Brain pericyte (primary cell): ENCODE measurements at regions not wholly inside any gene's neighbourhood (a gene's known extent, or its start where the extent isn't known, plus 50 kb on each side); places are given as distances from the start of the nearest gene placed in this dataset.
A peak's percentile ranks its signal among the peaks of the same experiment; 100 is the strongest.
"Not testable (repeated sequence)": the region's sequence is repeated elsewhere in the genome, so short reads cannot be mapped to it uniquely, and the experiment has no call there.

Source experiments
- DNase-seq: peaks from one replicate; pipeline ENCODE4 v3.0.0-alpha.2; 2012; ENCODE audit warnings: low read depth, low spot score

DNA sequence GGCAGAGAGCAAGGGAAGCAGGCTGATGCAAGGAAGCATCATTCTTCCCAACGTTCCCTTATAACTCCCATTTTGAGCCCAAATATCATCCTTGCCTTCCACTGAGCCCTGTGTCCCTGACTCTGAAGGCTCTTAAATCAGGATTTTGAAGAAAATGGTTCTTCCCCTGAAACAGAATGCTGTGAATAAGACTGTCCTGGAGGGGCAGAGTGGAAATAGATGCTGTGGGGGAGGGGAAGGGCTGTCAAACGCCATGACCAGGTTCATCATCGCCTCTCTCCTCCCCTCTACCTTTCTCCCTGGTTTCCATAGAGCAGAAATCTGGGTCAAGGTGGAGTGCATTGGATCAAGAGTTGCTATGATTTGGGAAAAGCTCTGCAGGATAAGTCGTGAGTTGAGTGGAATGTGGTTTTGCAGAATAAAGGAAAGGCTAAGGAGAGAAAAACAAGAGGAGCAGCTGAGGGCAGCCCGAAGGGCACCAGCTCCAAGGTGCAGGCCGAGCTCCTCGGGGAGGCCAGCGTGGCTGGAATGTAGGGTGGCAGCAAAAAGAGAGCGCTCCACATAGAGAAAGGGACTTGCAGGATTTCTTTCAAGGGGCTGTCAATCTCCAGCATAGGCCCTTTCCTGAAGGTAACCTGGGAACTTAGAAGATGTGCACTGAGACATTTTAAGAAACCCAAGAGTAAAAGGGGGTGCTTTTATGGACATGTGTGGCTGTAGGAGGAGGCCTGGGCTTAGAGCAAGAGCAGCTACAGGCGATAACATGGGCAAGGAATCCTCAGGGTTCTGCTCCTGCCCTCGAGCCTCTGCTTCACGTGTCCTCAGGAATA lies 120.8 kb upstream of the CDYL start:
- DNase-seq: no peak

DNA sequence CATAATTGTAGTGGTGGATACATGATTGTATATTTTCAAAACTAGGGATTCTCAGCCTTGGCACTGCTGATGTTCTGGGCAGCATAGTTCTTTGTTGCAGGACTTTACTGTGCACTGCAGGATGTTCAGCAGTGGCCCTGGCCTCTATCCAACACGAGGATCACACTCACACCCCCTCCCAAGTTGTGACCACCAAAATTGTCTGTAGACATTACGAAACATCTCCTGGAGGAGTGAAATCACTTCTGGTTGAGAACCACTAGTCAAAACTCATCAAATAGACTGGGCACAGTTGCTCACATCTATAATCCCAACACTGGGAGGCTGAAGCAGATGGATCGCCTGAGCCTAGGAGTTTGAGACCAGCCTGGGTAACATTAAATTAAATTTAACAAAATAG lies 123.1 kb upstream of the CDYL start:
- no peak for DNase-seq

DNA sequence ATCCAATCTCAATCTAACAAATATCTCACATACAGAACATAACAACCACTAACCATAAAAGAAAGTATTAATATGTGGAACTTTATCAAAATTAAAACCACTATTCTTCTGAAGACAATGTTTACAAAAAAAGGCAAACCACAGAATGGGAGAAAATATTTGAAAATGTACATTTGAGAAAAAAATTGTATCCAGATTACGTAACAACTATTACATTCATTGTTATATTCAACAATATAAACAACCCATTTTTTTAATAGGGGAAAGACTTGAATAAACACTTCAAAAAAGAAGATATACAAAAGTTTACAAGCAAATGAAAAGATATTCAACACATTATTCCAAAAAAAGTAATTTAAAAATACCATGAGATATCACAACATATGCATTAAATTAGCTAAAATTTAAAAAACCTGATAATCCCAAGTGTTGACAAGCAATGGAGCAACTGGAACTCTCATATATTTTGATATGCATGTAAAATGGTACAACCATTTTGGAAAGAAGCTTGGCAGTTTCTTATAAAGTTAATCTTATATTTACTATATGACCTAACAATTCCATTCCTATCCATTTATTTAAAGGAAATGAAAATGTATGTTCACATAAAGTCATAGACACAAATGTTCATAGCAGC lies 124.3 kb upstream of the CDYL start:
- no peak for DNase-seq

DNA sequence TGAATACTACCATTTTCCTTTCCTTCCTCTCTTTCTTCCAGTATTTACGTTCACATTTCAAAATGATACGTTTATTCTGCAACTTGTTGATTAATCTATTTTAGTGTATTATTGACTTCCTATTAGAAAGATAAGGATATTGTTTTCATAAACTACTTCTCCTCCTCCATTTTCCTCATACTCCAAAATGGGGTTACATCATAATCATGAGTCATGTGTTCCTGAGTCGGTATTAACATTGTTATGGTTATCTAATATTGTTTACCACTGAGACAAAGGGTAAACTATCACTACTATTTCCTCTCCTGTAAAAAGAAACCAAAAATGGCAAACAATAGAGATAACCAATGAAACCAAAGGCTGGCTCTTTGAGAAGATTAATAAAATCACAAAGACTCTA lies 126.5 kb upstream of the CDYL start:
- no peak for DNase-seq

DNA sequence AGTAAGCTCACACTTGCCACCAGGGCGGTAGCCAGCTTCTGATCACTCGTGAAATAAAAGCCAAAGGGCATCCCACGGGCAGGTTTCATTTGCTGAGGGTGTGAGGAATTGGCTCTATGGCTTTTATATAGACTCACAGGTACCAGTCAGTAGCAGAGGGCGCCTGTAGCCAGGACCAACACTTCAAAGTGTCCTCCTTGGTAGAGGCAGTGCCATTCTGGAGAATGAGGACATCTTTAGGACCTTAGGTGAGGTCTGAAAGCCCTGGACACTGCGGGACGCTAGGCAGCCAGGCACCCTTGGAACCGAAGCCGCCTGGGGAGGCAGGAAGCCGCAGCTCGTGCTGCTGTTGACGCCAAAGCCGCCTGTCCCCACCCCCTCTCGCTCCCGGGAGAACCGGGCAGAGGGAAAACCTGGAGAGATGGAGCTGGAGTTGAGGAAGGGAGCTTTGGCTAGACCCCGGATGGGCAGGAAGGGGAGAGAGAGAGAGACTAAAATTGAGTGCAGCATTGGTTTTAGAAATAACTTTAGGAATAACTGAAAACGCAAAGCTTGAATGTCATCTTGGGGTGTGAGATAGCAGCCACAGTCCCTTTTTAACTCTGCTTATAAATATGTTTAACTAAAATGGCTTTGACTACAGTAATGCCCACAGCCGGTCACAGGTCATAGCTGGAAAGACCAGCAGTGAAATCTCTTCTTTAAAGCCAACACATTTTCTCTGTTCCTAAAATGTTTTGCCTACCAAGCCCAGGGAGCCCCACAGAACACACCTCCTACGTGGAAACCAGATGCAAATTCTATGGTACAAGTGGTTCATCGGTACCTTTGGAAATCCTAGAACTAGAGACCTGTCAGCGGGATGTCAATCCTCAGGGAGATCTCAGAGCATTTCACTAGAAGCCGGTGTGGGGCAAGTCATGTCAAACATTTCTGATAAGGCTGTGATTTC lies 128.5 kb upstream of the CDYL start:
- DNase-seq: peak; percentile 59

DNA sequence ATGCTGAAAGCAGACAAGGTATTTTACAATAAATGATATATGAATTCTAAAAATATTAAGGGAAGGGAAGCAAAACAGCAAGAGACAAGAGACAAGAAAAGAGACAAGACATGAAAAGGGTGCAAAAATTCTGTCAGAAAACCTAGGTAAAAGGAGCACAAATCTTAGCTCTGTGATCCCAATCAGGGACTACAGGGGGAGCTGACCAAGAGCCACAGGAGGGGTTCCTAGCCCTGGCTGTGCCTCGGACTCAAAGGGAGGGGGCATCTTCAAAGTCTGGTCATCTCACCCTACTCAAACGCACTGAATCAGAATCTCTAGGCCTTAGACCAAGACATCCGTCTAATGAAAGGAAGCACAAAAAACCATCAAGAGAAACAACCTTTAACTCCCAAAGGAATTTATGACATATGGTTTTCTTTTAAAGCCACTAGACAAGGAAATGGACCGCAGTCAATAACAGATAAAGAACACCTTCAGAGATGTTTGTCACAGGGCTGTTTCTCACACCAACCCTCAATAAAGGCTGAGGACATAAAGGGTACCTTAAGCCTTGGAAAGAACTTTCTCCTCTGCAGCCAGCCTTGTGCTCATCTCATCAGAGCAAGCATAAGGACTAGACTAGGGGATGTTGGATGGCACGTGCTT lies 130.4 kb upstream of the CDYL start:
- no peak for DNase-seq

DNA sequence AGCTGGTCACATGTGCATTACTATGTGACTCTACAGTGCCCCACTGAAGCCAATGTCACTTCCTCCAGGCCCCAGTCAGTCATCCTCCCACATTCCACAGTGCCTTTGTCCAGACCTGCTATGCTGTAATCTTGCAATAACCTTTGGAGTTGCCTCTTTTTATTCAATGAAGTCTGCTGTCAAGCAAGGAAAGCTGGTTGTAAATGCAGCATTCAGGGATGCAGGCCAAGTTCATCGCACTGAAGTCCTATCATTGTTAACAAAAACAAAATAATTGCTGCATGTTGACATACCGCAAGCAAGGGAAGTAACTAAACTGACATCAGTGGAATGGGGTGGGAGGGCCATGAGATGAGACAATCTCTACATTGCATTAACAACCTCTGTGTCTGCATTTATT lies 131.2 kb upstream of the CDYL start:
- DNase-seq: no peak

DNA sequence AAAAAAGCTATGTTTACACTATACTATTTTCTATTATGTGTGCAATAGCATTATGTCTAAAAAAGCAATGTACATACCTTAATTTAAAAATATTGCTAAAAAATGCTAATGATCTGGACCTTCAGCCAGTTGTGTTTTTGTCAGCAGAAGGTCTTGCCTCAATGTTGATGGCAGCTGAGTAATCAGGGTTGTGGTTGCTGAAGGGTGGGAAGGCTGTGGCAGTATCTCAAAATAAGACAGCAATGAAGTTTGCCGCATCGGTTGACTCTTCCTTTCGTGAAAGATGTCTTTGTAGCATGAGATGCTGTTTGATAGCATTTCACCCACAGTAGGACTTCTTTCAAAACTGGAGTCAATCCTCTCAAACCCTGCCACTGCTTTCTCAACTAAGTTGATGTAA lies 134.7 kb upstream of the CDYL start:
- no peak for DNase-seq

DNA sequence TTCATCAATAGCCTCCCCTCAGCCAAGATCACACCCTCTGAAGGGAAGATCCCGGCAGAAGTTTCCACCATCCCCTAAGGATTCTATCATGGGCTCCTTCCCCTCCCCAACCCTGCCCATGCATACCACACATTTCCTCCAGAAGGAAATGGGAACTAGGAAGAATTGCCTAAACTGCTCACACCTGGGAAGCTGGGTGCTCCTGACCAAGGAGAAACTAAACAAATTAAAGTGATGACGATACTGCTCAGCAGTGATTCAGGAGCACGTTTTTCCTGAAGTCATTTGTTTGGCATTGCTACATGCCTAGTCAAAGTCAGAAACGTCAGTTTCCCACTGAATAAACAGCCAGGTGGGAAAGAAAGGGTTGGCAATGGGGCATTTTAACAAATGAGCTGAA lies 136.1 kb upstream of the CDYL start:
- no peak for DNase-seq

DNA sequence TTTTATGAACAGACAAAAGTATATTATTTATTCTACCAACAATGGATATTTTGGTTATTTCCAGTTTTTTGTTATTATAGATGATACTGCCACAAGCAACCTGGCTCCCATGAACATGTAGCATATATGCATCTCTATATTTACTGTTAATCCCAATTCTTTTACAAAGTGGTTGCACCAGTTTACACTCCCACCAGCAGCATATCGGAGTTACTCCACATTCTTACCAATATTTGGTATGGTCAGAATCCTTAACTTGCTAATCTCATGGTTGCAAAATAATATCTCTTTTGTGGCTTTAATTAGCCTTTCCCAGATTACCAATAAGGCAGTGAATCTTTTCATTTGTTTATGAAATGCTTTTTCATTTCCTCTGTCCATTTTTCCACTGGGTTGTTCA lies 137.6 kb upstream of the CDYL start:
- DNase-seq: no peak

DNA sequence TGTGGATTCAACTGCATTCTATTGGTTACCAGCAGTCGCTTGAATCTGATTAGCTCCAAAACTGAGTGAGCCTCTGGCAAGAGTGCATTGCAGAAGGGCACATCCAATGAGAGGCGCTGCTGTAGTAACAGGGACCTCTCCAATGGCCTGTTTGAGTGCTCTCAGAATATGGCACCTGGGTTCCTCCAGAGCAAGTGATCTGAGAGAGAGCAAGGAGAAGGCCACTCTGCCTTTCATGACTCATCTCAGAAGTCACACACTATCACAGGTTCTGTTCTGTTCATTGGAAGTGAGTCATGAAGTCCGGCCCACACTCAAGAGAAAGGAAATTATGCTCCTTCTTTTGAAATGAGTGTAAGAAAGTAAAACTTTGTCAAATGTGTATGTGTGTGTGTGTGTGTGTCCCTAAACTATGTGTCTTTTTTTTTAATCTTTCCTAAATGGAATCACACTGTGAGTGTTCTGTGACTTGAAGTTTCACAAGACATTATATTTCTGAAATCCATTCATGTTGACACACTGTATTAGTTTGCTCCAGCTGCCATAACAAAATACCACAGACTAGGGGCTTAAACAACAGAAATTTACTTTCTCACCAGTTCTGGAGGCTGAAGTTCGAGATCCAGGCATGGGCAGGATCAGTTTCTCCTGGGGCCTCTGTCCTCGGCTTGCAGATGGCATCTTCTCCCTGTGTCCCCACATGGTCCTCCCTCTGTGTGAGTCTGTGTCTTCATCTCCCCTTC lies 138.3 kb upstream of the CDYL start:
- no peak for DNase-seq

DNA sequence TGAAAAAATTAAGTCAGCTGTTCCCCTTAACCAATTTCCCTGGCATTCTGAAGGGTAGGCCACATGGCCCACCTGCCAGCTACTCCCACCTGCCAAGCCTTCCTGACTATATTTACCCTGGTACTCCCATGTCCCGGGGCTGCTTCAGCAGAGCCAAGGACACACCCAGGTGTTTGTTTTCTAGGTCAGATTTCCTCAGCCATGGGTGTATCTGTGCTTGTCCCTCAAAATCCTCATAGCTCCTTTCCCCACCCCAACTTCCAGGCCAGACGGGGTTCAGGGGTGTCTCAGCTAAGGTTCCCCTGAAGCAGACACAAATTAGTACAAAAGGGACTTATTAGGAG lies 139.4 kb upstream of the CDYL start:
- no peak for DNase-seq

DNA sequence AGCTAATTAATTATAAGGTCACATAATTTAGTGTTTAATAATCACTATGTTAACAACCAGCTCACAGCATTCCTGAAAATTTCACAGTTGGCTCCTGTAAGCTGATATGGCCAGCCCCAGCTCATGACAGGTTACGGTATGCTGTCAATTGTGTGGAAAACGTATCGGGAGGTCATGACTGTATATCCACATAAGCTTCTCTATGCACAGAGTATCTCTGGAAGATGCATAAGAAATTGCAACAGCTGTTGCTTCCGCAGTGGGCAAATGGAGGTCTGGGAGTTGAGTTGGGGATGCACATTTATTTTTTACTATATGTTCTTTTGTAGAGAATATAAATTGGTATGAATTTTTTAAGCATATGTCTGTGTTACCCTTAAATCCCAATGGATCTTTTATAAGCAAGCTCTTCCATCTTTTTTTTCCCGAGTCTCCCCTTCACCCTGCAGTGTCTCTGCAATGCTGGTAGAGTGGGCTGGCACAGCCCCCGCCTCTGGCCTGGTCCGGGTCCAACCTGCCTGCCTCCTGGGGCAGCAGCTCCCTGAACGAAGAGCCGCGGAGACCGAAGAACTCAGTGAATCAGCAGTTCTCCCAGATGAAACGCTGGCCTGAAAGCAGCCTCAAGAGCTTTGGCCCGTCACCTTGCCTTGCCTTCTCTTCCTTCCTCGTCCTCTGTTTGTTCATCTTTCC lies 139.9 kb upstream of the CDYL start:
- DNase-seq: no peak

DNA sequence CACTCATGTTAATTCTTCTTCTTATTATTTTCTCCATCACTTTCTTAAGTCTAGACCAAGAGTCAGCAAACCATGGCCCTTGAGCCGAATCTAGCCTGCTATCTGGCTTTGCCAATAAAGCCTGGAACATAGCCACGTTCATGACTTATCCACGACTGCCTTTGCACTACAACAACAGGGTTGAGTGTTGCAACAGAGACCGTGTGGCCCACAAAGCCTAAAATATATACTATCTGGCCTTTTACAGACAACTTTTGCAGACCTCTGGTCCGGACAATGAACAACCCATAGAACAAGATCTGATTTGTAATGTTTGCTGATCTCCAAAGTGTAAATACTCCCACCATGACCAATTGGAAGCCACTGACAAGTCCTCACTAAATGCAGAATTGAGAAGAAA lies 140.5 kb upstream of the CDYL start:
- no peak for DNase-seq

DNA sequence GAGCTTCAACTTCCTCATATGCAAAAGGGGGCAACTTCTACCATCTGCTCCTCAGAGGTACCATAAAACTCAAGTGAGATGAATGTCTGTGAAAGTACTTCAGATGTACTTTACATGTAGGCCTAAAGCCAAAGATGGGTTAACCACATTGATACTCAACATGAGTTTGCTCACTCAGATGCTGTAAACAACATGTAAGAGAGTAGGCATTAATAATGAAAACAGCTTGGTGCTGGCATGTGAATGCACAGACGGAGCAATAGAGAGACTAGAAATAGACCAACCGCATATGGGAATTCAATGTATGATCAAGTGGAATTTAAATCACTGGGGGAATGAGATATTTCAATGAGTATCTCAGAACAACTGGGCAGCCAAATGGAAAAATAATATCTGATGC lies 143.8 kb upstream of the CDYL start:
- no peak for DNase-seq

DNA sequence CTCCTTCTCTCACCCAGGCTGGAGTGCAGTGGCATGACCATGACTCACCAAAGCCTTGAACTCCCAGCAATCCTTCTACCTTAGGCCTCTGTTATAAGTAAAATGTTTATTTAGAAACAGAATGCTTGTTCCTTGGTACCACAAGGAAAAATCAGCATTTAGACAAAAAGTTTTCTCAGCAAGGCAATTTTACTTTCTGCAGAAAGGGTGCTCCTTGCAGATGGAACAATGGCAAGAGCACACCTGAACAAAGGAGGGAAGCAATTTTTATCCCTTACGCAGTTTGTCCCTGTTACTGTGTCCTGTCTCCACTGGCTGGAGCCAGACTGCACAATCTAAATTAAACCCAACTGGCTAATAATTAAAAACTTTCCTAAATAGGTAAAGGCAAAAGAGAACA lies 146.4 kb upstream of the CDYL start:
- not testable (repeated sequence) for DNase-seq

DNA sequence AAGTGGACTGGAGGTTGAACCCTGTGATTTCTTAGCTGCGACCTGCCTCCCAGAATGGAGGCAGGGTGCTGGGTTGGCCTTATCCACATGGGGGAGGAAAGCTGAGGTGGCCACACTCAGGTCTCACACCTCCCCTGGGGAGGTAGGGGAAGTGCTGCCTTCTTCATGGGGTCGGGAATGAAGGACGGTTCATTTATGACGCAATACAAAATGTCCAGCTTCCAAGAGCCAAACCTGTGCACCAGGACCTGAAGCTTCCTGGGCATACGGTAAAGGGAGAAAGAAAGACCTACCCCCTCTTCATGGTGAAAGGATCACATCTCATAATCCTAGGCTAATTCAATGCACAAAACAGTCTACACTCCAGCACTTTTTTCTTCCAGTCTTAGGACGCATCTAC lies 150.6 kb upstream of the CDYL start:
- no peak for DNase-seq

DNA sequence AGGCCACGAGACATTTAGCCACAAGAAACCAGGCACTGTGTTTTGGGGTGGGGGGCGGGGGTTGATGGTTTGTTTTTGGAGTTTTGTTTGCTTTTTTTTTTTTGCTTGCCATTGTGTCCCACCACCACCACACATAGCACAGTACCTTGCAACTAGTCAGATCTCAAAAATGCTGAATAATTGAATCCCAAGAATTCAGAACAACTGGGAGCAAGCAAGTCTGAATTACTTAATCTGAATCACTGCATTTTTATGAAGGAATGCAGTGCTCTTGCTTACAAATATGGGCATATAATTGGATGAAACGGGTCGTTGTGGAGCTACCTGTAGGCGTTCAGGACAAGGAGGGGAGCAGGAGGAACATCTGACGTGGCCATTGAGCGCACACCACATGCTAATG lies 151.5 kb upstream of the CDYL start:
- no peak for DNase-seq

DNA sequence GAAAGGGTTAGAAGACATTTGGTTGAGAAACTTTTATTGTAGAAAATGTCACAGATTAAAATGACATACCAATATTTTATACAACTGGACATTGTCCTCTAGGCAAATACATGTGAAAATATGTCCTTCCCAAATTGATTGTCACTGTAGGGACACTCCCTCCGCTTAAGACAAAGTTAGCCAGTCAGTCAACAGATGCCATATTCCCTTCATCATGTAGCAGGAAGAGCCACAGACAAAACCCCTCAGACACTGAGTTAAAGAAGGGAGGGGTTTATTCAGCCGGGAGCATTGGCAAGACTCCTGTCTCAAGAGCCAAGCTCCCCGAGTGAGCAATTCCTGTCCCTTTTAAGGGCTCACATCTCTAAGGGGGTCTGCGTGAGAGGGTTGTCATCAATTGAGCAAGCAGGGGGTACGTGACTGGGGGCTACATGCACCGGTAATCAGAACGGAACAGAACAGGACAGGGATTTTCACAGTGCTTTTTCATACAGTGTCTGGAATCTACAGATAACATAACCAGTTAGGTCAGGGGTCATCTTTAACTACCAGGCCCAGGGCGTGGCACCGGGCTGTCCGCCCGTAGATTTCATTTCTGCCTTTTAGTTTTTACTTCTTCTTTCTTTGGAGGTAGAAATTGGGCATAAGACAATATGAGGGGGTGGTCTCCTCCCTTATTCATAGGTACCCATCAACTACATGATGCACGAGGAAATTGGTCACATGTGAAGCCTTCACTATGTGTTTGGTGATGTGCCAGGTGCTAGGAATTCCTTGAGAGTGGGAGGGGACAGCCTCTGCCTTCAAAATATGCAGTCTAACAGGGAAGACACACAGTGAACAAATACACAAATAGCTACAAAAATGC lies 155.7 kb upstream of the CDYL start:
- no peak for DNase-seq

DNA sequence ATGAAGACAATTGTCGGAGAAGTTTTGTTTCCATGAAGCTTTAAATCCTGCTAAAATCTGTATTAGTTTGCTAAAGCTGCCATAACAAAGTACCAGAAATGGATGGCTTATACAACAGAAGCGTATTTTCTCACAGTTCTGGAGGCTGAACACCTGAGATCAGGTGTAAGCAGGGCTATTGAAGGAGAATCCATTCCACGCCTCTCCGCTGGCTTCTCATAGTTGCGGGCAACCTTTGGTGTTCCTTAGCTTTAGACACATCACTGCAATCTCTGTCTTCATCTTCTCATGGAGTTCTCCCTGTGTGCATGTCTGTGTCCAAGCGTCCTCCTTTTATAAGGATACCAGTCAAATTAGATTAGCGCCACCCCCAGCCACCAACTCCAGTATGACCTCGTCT lies 159.9 kb upstream of the CDYL start:
- no peak for DNase-seq
